Mesenchymal stem cell (in vitro differentiated cells and primary cell): ENCODE measurements at regions not wholly inside any gene's neighbourhood (a gene's known extent, or its start where the extent isn't known, plus 50 kb on each side); places are given as distances from the start of the nearest gene placed in this dataset.
"Not testable (repeated sequence)": the region's sequence is repeated elsewhere in the genome, so short reads cannot be mapped to it uniquely, and the experiment has no call there.

Experiments
- DNase-seq: peaks from one replicate; pipeline ENCODE4 v3.0.0-alpha.2; 2013
- H2AFZ ChIP-seq: one replicate; pipeline ENCODE4 v1.6.1; 2013; ENCODE audit warnings: low read depth, mild to moderate bottlenecking, control low read depth, inconsistent platforms, low read length, moderate library complexity
- H2AK5ac ChIP-seq: 2 replicates; pipeline ENCODE4 v1.6.1; 2013; ENCODE audit warnings: low read length, moderate library complexity, mild to moderate bottlenecking, inconsistent platforms; ENCODE audit not compliant: severe bottlenecking
- H2BK120ac ChIP-seq: one replicate; pipeline ENCODE4 v1.6.1; 2013; ENCODE audit warnings: low read depth, mild to moderate bottlenecking, inconsistent platforms, low read length, moderate library complexity
- H2BK12ac ChIP-seq, 2 experiments: one replicate each; pipeline ENCODE4 v1.6.1; 2013; ENCODE audit warnings: inconsistent platforms in 2 of 2, low read length in 2 of 2, mild to moderate bottlenecking in 2 of 2, moderate library complexity in 2 of 2, control low read depth in 1 of 2
- H2BK15ac ChIP-seq: one replicate; pipeline ENCODE4 v1.6.1; 2013; ENCODE audit warnings: mild to moderate bottlenecking, low read depth, inconsistent platforms; ENCODE audit not compliant: poor library complexity, severe bottlenecking
- H2BK5ac ChIP-seq: 2 replicates; pipeline ENCODE4 v1.6.1; 2013; ENCODE audit warnings: low read depth, mild to moderate bottlenecking, low read length, control low read depth, inconsistent platforms; ENCODE audit not compliant: poor library complexity, severe bottlenecking
- H3K14ac ChIP-seq, 2 experiments: one replicate each; pipeline ENCODE4 v1.6.1; 2013; ENCODE audit warnings: inconsistent platforms in 2 of 2, low read length in 2 of 2, control low read depth in 1 of 2, mild to moderate bottlenecking in 1 of 2, moderate library complexity in 1 of 2
- H3K18ac ChIP-seq, 2 experiments: one replicate each; pipeline ENCODE4 v1.6.1; 2013; ENCODE audit warnings: inconsistent platforms in 2 of 2, low read length in 2 of 2, control low read depth in 1 of 2, low read depth in 1 of 2, mild to moderate bottlenecking in 1 of 2
- H3K23ac ChIP-seq, 2 experiments: one replicate each; pipeline ENCODE4 v1.6.1; 2013; ENCODE audit warnings: inconsistent platforms in 2 of 2, low read length in 2 of 2, mild to moderate bottlenecking in 2 of 2, moderate library complexity in 2 of 2, control low read depth in 1 of 2
- H3K27ac ChIP-seq: 2 replicates; pipeline ENCODE4 v1.5.1; 2013; ENCODE audit warnings: mild to moderate bottlenecking, moderate library complexity, low read length, control low read depth, inconsistent platforms; ENCODE audit not compliant: poor library complexity, severe bottlenecking
- H3K27me3 ChIP-seq, 2 experiments: 2 replicates each; pipeline versions ENCODE4 v1.6.1 to v1.7.0; 2013; ENCODE audit warnings: low read length in 2 of 2, mild to moderate bottlenecking in 2 of 2, moderate library complexity in 2 of 2, control low read depth in 1 of 2, inconsistent platforms in 1 of 2; ENCODE audit not compliant: control insufficient read depth in 1 of 2, insufficient read depth in 1 of 2
- H3K36me3 ChIP-seq, 2 experiments: 2 replicates each; pipeline versions ENCODE4 v1.6.1 to v1.7.0; 2013; ENCODE audit warnings: low read length in 2 of 2, control low read depth in 1 of 2, inconsistent platforms in 1 of 2, low read depth in 1 of 2, mild to moderate bottlenecking in 1 of 2; ENCODE audit not compliant: insufficient read depth in 2 of 2, control insufficient read depth in 1 of 2
- H3K4ac ChIP-seq, 2 experiments: one replicate each; pipeline ENCODE4 v1.6.1; 2013; ENCODE audit warnings: inconsistent platforms in 2 of 2, low read length in 2 of 2, mild to moderate bottlenecking in 2 of 2, moderate library complexity in 2 of 2, control low read depth in 1 of 2, low read depth in 1 of 2
- H3K4me1 ChIP-seq: 2 replicates; pipeline ENCODE4 v1.6.1; 2013; ENCODE audit warnings: low read depth, low read length, control low read depth; ENCODE audit not compliant: control insufficient read depth, insufficient read depth
- H3K4me2 ChIP-seq: 2 replicates; pipeline ENCODE4 v1.6.1; 2013; ENCODE audit warnings: low read length, mild to moderate bottlenecking, inconsistent platforms; ENCODE audit not compliant: poor library complexity, severe bottlenecking
- H3K4me3 ChIP-seq, 2 experiments: 2 replicates each; pipeline versions ENCODE4 v1.5.1 to v1.7.0; 2013; ENCODE audit warnings: low read length in 2 of 2, mild to moderate bottlenecking in 2 of 2, control low read depth in 1 of 2, low read depth in 1 of 2; ENCODE audit not compliant: insufficient read depth in 1 of 2
- H3K79me1 ChIP-seq: replicated peaks from 2 replicates; pipeline ENCODE4 v1.6.1; 2013; ENCODE audit warnings: mild to moderate bottlenecking, control low read depth, low read length, inconsistent platforms; ENCODE audit not compliant: poor library complexity, severe bottlenecking
- H3K9ac ChIP-seq: 2 replicates; pipeline ENCODE4 v1.7.0; 2013; ENCODE audit warnings: mild to moderate bottlenecking, low read length, moderate library complexity
- H3K9me3 ChIP-seq: 2 replicates; pipeline ENCODE4 v1.7.0; 2013; ENCODE audit warnings: mild to moderate bottlenecking, low read length; ENCODE audit not compliant: control insufficient read depth
- H4K8ac ChIP-seq: one replicate; pipeline ENCODE4 v1.6.1; 2013; ENCODE audit warnings: inconsistent platforms, mild to moderate bottlenecking, low read length, moderate library complexity
- H4K91ac ChIP-seq: one replicate; pipeline ENCODE4 v1.6.1; 2013; ENCODE audit warnings: mild to moderate bottlenecking, low read length, inconsistent platforms
- WGBS: methylation state at CpG from one replicate; pipeline ENCODE4 v1.1.7; 2013; ENCODE audit warnings: mixed read lengths; 5-methylcytosine and 5-hydroxymethylcytosine counted together

DNA sequence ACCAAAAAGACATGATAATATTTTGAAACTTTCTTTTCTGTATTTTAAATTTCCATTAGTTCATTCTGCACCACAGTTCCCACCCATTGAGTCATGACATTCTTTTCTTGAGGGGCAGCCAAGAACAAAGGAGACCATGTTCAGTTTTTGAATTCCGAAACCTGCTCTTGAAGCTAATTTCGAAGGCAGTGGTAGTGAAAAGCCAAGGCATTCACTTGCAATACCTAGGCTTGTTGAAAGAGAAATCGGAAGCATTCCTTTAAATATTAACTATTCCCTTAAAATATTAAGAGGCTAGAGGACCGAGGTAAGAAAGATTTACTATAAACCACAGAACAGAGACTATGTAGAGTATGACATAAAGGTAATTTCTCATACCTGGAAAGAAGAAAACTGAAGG, 256.3 kb downstream of the ADGRL2 start:
- H3K9me3 ChIP-seq: no peaks in the 10 kb centered on the region
- H3K79me1 ChIP-seq: no peaks in the 10 kb centered on the region
- no peak overlapping the region for H2AK5ac ChIP-seq
- H4K91ac ChIP-seq: no peak overlapping the region
- no peaks in the 10 kb centered on the region for H3K36me3 ChIP-seq
- H3K4ac ChIP-seq: no peak overlapping the region
- no peak overlapping the region for H3K9ac ChIP-seq
- DNase-seq: no peak
- no peak overlapping the region for H2BK15ac ChIP-seq
- WGBS: 100% methylated on average over 2 of the region's 4 CpGs
- H3K4me2 ChIP-seq: no peak overlapping the region
- H3K27ac ChIP-seq: no peak overlapping the region
- H2BK120ac ChIP-seq: no peak overlapping the region
- H3K14ac ChIP-seq: no peak overlapping the region
- no peaks in the 10 kb centered on the region for H3K27me3 ChIP-seq
- H2BK12ac ChIP-seq: no peak overlapping the region
- no peak overlapping the region for H3K23ac ChIP-seq
- no peak overlapping the region for H4K8ac ChIP-seq
- no peak overlapping the region for H2BK5ac ChIP-seq
- no peak overlapping the region for H2AFZ ChIP-seq
- H3K4me3 ChIP-seq: no peak overlapping the region
- H3K4me1 ChIP-seq: peaks cover 6% of the 10 kb centered on the region
- H3K18ac ChIP-seq: no peak overlapping the region

GRCh38 chr1:82055375-82055774, 254.6 kb downstream of the ADGRL2 start:
- H4K8ac ChIP-seq, H3K4ac ChIP-seq, H3K14ac ChIP-seq, H3K9me3 ChIP-seq, H3K79me1 ChIP-seq, H3K9ac ChIP-seq, H3K36me3 ChIP-seq, H3K27me3 ChIP-seq, H2BK120ac ChIP-seq, H2BK15ac ChIP-seq, H2BK12ac ChIP-seq, H2AK5ac ChIP-seq, DNase-seq, H2BK5ac ChIP-seq, H3K4me2 ChIP-seq, H3K4me1 ChIP-seq, H4K91ac ChIP-seq, H3K4me3 ChIP-seq, H3K23ac ChIP-seq, H3K27ac ChIP-seq, H3K18ac ChIP-seq, H2AFZ ChIP-seq: not testable (repeated sequence)
- 96% methylated on average over 4 of the region's 4 CpGs for WGBS

GRCh38 chr1:82052563-82052962, 251.8 kb downstream of the ADGRL2 start:
- no peak overlapping the region for H4K91ac ChIP-seq
- H3K27ac ChIP-seq: no peak overlapping the region
- no peak overlapping the region for H2AFZ ChIP-seq
- H3K36me3 ChIP-seq: no peaks in the 10 kb centered on the region
- no peaks in the 10 kb centered on the region for H3K9me3 ChIP-seq
- no peak overlapping the region for H4K8ac ChIP-seq
- H2BK5ac ChIP-seq: no peak overlapping the region
- no peak overlapping the region for H3K4me2 ChIP-seq
- H2AK5ac ChIP-seq: no peak overlapping the region
- no peak overlapping the region for H3K4ac ChIP-seq
- no peaks in the 10 kb centered on the region for H3K4me1 ChIP-seq
- H3K9ac ChIP-seq: no peak overlapping the region
- no peak overlapping the region for H2BK15ac ChIP-seq
- H2BK12ac ChIP-seq: no peak overlapping the region
- H2BK120ac ChIP-seq: no peak overlapping the region
- no CpG with 5 or more reads among the region's 1 CpG for WGBS
- no peak overlapping the region for H3K18ac ChIP-seq
- H3K27me3 ChIP-seq: no peaks in the 10 kb centered on the region
- H3K79me1 ChIP-seq: no peaks in the 10 kb centered on the region
- no peak for DNase-seq
- H3K14ac ChIP-seq: no peak overlapping the region
- no peak overlapping the region for H3K4me3 ChIP-seq
- no peak overlapping the region for H3K23ac ChIP-seq

DNA sequence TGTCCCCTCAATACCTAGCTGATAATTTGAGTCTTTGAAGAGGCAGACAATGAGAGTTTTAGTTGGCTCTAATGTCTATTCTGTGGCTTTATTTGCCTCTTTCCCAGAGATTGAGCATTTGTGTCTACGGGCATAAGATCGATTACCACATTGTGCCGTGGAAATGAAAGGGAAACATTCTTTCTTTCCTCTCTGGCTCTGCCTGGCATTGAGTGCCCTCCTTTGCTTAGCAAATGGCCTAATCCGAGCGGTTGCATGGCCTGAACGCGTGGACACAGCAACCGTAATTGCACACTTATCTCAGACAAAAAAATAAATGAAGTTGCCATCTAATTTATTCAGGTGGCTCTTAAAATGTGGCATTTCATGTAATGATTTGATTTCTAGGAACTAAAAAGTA, 247.9 kb downstream of the ADGRL2 start:
- Histone ChIP-seq H3K14ac (no peak overlapping the region), H3K4me3 (no peak overlapping the region), H4K91ac (no peak overlapping the region), H2BK120ac (no peak overlapping the region), H2BK12ac (no peak overlapping the region), H3K18ac (no peak overlapping the region), H3K9ac (no peak overlapping the region), H4K8ac (no peak overlapping the region), H3K9me3 (no peaks in the 10 kb centered on the region), H3K27me3 (no peaks in the 10 kb centered on the region), H2BK5ac (no peak overlapping the region), H3K4me2 (no peak overlapping the region), H2AFZ (no peak overlapping the region), H3K4ac (no peak overlapping the region), H2BK15ac (no peak overlapping the region), H3K27ac (no peak overlapping the region), H3K4me1 (no peaks in the 10 kb centered on the region), H3K36me3 (no peaks in the 10 kb centered on the region), H3K23ac (no peak overlapping the region), H3K79me1 (no peaks in the 10 kb centered on the region), H2AK5ac (no peak overlapping the region)
- DNase-seq: no peak
- WGBS: over 99% methylated on average over 4 of the region's 8 CpGs
